HG02938 (cell line): ENCODE measurements at regions not wholly inside any gene's neighbourhood (a gene's known extent, or its start where the extent isn't known, plus 50 kb on each side); places are given as distances from the start of the nearest gene placed in this dataset.

ENCODE experiments used
- ATAC-seq: cut with Tn5 transposase; IDR thresholded peaks from one replicate; pipeline ENCODE4 v1.9.1; 2021; ENCODE audit warnings: mild to moderate bottlenecking, moderate library complexity; ENCODE audit not compliant: unreplicated experiment

DNA sequence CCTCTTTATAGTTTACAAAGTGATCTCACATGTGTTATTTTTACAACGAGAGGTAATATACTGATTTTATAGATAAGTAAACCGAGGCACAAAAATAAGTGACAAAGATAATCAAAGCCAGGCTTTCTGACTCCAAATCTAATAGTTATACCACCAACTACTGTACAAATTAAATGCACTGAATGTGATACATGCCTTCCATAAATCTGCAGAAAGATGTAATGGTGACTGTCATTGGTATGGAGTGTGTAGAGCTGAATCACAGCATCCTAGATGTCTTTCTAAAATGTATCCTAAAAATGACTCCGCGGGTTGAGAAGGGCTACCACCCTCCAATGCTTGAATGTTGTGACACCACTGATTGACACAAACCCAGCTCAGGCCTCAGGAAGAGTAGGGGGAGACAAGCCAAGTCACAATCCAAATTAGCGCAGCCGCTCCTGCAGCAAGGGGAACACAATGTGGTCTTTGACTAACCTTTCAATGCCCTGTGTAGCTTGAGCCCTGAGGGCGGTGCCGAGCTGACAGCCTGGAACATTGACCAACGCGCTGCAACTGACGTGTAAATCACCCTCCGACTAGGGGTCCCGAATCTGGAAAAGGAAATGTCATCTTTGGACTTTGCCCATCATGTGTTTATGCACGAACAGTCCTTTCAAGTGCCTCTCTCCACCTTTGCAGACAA is 136.8 kb downstream of the OLIG3 start:
- ATAC-seq: no peak

DNA sequence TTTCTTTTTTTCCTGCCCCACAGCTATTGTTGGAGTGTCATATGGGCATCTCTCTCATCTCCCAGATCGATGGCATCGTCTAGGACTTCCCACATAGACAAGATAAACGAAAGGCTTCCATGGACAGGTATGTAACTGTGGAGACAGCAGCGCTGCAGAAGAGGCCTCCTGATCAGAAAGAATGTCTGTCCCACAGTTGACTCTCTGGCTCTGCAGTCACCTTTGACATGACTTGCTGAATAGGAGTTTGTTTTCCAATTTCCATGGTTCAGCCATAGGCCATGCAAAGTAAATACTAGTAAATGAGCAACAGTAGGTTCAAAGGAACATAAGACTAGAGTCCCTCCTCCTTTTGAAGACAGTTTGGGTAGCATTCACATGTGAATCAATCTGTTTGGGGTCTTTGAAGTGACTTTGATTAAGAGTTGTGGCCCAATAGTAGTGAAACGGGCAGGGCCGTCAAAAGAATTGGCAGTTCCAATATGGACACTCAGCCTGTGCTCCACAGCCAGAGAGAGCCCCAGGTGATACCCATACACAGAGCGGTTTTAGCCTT is 134.7 kb upstream of the IFNGR1 start:
- no peak for ATAC-seq

DNA sequence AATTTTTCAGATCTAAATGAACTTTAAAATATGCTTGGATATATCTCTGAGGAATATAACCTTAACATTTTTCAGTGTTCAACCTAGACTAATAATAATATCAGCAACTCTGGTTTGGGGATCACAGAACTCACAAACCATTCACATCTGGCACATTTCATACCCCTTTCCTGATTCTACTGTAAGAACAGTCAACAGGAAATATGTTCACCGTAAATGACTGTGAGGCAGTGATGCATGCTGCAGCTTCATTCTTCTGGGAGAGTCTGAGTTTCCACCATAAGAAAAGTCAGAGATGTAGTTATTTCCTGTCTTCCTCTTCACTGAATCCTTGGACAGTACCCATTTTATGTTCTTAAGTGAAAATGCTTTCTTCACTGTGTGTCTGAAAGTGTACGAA is 134.2 kb upstream of the IFNGR1 start:
- ATAC-seq: no peak

DNA sequence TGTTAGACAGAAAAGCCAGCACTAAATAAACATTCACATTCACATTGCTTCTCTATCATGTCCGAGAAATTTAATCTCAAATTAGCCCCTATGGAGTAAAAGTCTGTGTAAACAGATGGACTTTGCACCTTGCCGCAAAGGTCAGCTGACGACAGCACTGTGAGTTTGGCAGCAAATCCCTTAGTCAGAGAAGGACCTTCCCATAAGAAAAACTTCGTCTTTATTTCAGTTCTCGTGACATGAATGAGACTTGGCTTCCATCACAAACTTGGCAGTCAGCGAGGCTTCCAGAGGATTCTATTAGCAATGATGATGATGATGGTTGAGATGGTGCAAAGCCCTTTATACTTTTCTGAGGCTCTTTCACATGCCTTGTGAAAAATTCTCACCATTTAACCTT is 133.7 kb upstream of the IFNGR1 start:
- ATAC-seq: no peak

DNA sequence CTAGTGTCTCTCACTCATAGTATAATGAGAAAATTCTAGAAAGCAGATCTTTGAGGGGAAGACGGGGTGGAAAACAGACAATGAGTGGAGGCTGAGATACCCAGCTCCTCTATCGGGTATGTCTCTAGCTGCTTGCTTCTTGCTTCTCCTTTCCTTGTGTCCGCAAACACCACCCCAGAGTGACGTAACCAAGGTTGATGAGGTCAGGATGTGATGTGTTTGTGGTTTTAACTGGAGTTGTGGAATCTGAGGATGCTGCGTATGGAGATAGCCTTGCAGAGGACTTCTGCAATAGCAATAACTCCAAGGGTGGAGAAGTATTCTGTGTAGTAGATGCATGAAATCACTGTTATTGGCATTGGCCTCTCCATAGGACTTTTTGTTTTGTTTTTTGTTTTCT is 132.7 kb upstream of the IFNGR1 start:
- ATAC-seq: no peak

DNA sequence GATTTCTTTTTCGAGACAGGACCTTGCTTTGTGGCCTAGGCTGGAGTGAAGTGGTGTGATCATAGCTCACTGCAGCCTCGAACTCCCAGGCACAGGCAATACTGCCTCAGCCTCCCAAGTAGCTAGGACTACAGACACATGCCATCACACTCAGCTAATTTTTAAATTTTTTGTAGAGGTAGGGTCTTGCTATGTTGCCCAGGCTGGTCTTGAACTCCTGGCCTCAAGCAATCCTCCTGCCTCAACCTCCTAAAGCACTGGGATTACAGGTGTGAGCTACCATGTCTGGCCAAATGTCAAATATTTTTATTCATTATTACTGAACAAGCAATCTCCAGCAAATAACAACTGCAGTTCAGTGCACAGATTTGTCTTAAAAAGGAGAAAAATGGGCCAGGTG is 131.7 kb upstream of the IFNGR1 start:
- ATAC-seq: no peak

DNA sequence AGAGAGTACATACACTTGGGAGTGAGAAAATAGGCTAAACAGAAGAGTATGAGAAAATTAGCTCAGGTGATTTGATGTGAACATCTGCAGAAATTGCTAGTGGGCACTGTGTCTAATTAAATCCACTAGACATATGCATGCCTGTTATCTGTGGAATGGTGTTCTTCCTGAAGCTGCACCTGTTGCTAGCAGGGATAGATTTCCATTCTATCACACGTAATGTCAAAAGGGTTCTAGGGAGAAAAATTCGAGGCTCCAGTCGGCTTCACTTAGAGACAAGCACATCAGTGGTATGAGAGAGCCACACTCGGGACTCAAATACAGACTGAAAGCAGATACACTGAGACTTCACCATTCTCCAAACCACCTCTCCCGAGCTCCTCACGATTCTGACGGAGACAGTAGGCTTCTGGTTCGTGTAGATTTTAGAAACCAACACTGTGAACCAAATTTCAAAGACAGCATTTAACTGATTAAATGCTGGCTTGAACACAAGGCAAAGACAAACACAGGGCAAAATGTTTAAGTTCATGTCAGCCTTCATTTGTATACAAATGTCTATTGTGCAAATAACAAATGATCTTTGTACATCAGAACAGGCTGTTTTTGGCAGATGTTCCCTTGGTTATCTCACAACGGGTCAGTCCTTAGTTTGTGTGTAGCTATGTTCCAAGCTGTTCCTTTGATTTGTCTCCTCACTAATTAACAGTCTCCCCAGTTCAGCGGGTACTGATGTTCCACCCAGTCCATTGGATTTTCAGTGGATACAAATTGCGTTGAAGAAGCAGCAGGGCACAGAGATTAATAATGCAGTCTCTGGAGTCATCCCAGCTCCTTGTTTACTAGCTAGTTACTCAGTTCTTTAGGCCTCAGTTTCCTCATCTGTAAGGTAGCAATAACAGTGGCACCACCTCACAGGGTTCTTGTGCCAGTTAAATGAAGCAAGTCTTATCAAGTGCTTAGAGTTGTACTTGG is 131.0 kb upstream of the IFNGR1 start:
- ATAC-seq: no peak

DNA sequence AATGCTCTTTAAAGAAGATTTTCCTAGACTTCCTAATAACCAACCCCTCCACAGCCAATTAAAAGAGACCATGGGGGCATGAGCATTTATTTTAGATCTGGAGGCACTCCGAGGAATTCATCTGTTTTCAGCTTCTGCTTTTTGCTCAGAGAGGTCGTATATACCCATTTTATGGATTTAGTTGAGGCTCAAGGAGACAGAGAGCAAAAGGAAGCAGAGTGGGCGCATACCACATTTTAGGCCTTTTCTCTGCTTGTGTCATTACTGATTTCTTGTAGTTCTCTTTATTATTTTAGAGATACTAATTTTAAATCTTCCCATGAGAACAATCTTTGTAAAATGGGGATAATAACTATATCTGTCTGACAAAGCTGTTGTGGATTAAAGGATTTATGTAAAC is 129.6 kb upstream of the IFNGR1 start:
- ATAC-seq: no peak

DNA sequence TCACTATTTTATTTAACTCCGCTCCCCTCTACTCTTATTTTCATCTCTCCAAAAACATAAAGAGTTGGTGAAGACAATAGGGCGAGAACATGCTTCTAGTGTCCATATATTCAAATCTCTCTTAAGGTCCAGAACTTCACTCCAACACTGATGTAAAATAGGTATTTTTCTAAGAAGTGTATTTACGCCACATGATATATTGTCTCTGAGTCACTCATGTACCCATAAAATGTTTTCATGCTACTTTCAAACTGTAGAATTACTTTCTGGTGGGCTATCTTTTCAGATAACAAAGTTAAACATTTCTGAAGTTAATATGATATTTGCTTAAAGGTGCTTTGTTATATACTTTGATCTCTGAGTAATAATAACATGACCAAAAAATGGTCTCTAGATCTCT is 124.1 kb upstream of the IFNGR1 start:
- ATAC-seq: no peak

DNA sequence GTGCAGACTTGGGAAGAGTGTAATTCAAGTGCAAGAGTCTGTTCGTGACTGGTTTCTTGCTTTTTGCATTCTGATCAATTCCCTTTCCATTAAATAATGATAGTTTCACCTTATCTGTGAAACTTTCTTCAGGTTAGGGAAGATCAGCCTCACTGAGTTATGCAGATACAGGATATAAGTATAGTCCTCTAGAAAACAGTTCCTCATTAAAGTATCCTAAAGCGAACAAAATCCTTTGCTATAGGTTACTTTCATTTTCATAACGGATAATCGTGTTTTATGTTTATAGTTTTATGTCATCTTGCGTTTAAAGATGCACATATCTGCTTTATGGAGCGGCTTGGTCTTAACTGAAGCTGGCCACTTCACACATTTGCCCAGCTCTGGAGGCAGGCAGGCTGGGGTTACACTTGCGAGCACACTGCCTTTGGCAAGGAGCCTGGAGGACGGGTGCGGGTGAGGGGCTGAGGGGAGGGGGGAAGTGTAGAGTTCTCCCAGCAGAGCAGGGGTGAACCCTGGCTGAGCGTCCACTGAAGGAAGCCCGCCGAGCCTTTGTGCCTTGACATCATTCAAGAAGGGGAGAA is 123.5 kb upstream of the IFNGR1 start:
- no peak for ATAC-seq

DNA sequence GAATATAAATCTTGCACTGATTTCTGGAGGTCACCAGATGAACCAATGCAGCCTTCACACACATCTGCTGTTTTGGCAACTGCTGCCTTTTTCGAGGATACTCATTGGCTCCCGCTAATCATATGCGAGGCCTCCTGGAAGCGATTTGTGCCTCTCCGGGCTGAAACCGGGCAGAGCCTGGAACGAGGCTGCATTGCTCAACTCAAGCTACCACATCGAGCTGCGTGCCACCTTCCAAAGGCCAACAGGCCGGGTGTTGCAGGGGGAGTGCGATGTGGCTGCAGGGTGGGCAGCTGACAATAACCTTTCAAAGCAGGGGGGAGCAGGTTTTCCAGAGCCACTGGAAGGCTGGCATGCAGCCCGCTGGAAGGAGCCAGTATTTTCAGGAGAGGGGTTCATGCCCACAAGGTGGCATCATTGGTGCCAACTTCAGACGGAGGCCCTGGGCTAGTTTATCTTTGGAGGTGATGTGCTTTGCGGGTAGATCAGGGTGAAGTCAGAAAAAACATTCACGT is 122.6 kb upstream of the IFNGR1 start:
- no peak for ATAC-seq

DNA sequence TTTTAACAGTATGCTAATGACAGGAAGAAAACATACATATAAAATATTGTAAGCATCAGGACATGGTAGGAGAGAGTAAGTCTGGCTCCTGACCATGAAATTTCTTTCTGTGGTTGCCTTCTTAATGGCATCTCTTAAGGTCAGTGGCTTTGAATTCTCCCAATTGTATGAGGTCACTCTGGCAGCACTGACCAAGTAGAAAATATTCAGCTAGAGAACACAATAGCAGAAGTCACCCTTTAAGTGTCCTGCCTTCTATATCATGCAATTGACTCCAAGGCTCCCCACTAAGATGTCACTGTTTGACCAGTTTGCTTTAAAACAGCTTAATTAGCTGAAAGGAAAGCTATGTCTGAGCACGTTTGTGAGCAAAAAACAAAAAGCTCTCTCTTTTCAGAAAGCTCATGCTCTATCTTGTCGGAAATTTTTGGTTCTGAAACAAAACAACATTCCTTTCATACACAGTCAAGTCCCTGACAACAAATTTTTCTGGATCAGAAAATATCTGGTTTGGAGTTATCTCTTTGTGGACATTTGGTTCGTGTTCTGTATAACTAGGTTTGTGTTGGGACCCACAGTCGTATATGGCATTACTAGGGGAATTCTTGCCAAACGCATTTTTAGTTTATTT is 120.9 kb upstream of the IFNGR1 start:
- ATAC-seq: no peak

DNA sequence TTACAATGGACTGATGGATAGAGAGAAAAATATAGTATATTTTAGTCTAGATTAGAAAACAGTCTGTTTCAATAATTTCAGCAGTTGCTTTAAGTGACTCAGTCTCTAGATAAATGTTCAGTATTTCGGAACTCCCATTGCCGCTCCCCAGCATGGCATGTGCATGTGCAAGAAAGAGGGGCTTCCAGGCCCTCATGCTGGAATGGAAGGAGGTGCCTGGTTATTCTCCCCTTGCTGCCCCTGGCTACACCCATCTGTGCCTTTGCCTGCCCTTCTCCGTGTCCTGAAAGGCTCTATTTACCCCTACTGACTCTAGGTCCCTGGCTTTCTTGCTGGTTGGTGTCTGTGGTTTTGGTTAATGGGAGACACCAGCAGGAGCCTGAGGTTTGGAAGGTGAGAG is 115.7 kb upstream of the IFNGR1 start:
- no peak for ATAC-seq

DNA sequence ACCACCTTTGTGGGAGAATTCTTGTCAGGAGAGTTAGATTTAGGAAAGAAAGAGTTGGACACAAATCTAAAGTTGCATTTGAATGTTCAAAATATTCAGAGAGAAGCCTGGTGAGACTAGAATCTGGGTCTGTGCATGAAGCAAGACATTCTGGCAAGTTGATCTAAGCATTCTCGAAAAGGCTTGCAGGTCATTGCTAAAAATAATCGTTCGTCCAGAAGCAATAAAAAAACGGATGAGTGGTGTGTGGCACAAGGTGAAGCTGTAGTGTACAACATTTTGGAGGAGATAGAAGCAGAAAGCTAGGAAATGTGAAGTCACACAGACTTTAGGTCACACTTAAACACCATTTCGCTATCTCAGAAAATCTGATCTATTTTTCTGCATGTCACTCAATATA is 114.9 kb upstream of the IFNGR1 start:
- no peak for ATAC-seq

DNA sequence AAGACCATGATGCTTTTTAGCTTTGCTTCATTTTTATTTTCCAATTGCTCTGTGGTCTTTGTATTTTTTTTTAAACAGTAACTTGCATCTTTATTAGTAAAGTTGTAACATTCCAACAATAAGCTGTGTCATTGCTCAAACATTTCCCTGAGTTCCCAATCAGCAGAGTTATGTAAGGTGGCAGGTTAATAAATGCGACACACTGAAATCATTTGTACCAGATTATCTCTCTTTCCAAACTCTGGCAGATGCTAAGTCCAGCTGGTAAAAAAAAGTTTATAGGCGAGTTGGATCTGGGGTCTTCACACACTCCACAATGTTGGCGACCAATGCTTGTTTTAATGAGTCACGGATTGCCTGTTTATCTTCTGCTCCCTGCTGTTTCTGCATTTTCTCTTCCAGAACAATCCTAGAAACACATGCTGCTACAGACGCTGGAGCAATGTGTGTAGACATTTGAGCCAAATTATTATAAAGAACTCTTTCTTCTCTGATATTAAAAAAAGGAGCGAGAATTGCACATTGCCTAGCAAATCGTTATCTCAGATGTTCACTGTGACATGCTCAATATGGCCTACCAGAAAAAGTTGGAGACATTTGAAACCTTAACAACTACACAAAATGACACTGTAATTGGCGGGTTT is 113.6 kb upstream of the IFNGR1 start:
- ATAC-seq: no peak

DNA sequence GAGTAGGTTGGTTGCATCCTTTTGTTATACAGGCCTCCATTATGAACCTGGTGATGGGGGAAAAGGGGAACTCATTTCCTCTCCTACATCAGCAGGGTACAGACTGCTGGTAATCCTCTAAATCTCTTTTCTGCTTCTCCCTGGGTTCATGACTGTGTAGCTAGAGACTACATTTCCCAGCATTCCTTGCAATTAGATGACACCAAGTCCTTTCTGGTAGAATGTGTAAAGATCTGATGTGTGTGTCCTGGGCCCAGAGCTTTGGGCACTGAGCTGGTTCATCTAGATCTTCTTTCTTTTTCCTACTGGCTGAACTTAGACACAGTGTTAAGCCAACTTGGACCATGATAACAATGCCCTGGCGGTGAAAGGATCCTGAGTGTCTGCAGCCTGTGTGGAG is 104.7 kb upstream of the IFNGR1 start:
- no peak for ATAC-seq

DNA sequence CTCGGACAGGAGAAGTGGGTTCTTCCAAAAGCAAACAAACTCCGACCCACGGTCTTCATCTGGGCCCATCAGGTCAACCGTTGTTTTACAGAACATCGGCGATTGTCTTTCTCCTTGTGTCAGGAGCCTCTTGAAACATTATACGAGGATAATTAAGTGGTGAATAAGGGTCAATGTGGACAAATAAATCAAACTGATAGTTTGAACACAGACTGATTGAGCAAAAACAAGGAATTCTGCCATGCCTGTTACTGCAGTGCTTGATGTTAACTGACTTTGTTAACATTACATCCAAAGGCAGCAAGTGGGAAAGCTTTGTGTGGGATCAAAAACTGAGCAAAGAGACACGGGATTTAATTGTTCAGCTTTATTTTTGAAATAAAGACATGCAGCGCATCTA is 101.1 kb upstream of the IFNGR1 start:
- no peak for ATAC-seq

DNA sequence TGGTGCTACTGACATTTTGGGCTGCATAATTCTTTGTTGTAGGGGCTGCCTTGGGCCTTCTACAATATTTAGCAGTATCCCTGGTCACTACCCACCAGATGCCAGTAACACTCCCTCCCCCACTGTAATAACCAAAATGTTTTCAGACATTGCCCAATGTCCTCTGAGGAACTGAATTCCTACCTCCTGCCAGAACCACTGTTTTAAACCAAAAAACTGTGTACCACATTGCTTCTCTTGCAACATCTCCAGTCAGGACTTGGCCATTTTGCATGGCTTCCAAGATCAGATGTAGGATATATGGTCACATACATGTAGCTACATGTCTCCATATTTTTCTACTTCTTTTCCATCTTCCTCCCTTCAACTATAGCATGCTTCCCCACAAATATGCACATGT is 97.4 kb upstream of the IFNGR1 start:
- ATAC-seq: no peak

DNA sequence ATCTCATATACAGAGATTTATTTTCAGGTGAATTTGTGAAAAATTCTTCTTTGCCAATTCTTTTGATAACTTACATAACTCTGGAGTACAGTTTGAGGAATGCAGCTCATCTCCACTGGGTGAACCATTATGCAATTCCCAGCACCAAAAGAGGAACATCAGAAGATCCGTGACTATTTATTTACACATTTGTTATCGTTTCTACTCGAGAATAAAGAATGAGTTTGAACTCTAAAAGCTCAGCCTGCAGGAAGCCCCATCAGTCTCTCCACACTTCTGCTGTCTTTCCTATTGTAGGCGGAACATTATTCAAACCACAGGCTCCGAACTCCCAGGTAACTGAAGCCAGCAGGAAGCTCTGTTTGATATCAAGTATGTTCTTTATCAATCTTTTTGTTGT is 95.9 kb upstream of the IFNGR1 start:
- ATAC-seq: no peak
